ENCODE measurements at regions not wholly inside any gene's neighbourhood (a gene's known extent, or its start where the extent isn't known, plus 50 kb on each side); places are given as distances from the start of the nearest gene placed in this dataset.
"Not testable (repeated sequence)": the region's sequence is repeated elsewhere in the genome, so short reads cannot be mapped to it uniquely, and the experiment has no call there.

DNA sequence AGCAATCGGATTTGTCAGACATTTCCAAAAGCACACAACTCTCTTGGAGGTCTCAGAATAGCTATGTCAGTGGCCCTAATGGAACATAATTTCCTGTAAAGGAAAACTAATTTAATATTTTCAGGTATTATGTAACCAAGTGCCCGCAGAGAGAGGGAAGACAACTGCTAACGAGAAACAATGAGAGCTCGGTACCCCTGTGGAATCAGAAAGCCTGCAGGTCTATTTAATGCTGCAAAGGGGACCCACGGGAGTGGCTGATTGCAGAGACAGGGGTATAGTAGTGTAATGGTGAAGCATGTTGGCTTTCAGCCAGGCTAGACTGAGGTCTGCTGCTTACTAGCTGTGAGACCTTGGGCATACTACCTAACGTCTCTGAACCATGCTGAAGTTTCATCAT lies 508.1 kb upstream of the BRINP1 start:
- no peaks in the 10 kb centered on the region for H3K27me3 ChIP-seq (ENCODE audit: control insufficient read depth, insufficient read depth, low read length)
- no peak for DNase-seq (ENCODE audit: low read depth)
- no peak for FAIRE-seq
- TF ChIP-seq, protein P1, sequence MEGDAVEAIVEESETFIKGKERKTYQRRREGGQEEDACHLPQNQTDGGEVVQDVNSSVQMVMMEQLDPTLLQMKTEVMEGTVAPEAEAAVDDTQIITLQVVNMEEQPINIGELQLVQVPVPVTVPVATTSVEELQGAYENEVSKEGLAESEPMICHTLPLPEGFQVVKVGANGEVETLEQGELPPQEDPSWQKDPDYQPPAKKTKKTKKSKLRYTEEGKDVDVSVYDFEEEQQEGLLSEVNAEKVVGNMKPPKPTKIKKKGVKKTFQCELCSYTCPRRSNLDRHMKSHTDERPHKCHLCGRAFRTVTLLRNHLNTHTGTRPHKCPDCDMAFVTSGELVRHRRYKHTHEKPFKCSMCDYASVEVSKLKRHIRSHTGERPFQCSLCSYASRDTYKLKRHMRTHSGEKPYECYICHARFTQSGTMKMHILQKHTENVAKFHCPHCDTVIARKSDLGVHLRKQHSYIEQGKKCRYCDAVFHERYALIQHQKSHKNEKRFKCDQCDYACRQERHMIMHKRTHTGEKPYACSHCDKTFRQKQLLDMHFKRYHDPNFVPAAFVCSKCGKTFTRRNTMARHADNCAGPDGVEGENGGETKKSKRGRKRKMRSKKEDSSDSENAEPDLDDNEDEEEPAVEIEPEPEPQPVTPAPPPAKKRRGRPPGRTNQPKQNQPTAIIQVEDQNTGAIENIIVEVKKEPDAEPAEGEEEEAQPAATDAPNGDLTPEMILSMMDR (IDR thresholded peaks at IDR 0.05; ENCODE audit: insufficient read depth, low read length, severe bottlenecking): no peak
- H3K36me3 ChIP-seq (ENCODE audit: control insufficient read depth, insufficient read depth, low read length): no peaks in the 10 kb centered on the region
- H3K4me3 ChIP-seq (ENCODE audit: low read depth, low read length): no peak overlapping the region

DNA sequence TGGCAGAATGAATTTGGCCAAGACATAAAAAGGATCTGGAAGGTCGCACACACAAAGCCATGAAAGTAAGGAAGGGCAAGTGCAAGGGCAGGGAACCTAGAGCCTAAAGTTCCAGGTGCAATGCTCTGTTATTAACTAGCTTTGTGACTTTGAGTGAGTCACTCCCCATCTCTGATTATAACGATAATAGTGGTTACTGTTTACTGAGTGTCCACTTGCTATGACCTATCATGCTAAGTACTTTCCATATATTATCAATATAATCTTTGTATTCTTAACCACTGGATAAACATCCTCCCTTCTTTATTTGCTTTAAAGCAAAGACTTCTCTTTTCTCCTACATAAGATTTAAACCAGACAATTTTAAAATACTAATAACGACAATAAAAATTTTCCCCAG lies 504.6 kb upstream of the BRINP1 start:
- Histone ChIP-seq H3K4me3 (ENCODE audit: low read depth, low read length) (no peak overlapping the region), H3K27me3 (ENCODE audit: control insufficient read depth, insufficient read depth, low read length) (no peaks in the 10 kb centered on the region), H3K36me3 (ENCODE audit: control insufficient read depth, insufficient read depth, low read length) (no peaks in the 10 kb centered on the region)
- FAIRE-seq (no peak), DNase-seq (ENCODE audit: low read depth) (no peak)
- TF ChIP-seq, protein P1 (IDR thresholded peaks at IDR 0.05; ENCODE audit: insufficient read depth, low read length, severe bottlenecking): no peak

DNA sequence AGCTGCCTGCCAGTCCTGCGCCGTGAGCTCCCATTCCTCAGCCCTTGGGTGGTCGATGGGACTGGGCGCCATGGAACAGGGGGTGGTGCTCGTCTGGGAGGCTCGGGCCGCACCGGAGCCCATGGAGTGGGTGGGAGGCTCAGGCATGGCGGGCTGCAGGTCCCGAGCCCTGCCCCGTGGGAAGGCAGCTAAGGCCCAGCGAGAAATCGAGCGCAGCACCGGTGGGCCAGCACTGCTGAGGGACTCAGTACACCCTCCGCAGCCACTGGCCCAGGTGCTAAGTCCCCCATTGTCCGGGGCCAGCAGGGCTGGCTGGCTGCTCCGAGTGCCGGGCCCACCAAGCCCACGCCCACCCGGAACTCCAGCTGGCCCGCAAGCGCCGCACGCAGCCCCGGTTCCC lies 501.0 kb upstream of the BRINP1 start:
- H3K36me3 ChIP-seq (ENCODE audit: control insufficient read depth, insufficient read depth, low read length); H3K4me3 ChIP-seq (ENCODE audit: low read depth, low read length); FAIRE-seq; DNase-seq (ENCODE audit: low read depth); H3K27me3 ChIP-seq (ENCODE audit: control insufficient read depth, insufficient read depth, low read length): not testable (repeated sequence)

DNA sequence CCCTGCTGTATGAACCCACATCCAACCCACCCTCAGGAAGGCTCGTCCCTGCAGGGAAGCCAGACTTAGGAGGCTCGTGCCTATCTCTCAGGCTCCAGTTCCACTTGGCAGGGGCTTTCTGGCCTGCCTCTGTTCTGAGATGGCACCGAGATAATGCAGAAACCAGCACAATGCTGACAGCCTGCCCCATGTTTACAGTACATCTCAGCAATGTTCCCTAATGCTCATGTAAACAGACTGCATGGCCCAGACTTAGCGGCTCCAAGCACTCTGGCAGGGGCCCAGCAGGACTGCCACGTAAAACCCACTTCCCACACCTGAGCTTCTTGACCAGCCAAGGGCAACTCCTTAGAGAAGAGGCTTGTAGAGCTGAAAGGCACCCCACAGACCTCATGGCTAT lies 499.5 kb upstream of the BRINP1 start:
- no peak for FAIRE-seq
- TF ChIP-seq, protein P1 (IDR thresholded peaks at IDR 0.05; ENCODE audit: insufficient read depth, low read length, severe bottlenecking): no peak

DNA sequence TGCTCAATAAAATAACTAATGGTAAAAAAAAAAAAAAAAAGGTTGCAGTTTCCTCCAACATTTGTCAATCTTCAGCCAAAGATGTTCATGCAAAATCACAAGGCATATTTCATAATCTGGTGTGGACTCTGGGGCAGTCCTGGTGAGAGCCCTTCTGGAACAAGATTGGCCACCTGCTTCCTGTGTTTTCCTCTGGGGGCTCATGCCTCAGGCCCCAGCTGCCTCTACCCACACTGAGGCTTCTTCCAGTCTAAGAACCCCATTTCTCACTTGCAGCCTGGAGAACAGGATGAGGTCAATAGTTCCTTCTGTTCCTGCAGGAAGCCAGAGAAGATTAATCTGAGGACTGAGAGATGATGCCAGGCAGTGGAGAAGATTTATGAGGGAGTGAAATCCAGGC lies 492.6 kb upstream of the BRINP1 start:
- Histone ChIP-seq H3K4me3 (ENCODE audit: low read depth, low read length) (no peak overlapping the region), H3K27me3 (ENCODE audit: control insufficient read depth, insufficient read depth, low read length) (no peaks in the 10 kb centered on the region), H3K36me3 (ENCODE audit: control insufficient read depth, insufficient read depth, low read length) (no peaks in the 10 kb centered on the region)
- TF ChIP-seq, protein P1 (IDR thresholded peaks at IDR 0.05; ENCODE audit: insufficient read depth, low read length, severe bottlenecking): no peak
- DNase-seq (ENCODE audit: low read depth): no peak
- no peak for FAIRE-seq

More for the DNA sequence above, 499.5 kb upstream of the BRINP1 start:
- H3K36me3 ChIP-seq (ENCODE audit: control insufficient read depth, insufficient read depth, low read length): no peaks in the 10 kb centered on the region
- DNase-seq (ENCODE audit: low read depth): no peak
- H3K27me3 ChIP-seq (ENCODE audit: control insufficient read depth, insufficient read depth, low read length): no peaks in the 10 kb centered on the region
- no peak overlapping the region for H3K4me3 ChIP-seq (ENCODE audit: low read depth, low read length)

DNA sequence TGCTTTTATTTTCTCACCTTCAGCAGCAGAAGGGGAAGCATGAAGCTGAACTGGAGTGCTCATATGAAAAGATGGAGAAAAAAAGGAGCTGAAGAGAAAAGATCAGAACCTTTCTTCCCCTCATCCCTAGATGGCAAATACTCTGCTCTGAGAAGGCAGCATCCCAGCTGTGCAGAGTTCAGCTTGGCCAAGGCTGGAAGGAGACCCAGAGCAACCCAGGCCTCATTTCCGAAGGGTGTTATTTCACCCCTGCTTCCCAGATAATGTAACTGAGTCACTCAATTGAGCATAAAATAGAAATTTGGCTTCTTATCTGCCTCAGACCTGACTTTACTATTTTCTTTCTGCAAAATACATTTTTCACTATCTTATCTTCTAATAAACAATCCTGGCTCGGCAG lies 489.9 kb upstream of the BRINP1 start:
- no peak for DNase-seq (ENCODE audit: low read depth)
- FAIRE-seq: no peak
- TF ChIP-seq, protein P1 (IDR thresholded peaks at IDR 0.05; ENCODE audit: insufficient read depth, low read length, severe bottlenecking): no peak
- Histone ChIP-seq H3K27me3 (ENCODE audit: control insufficient read depth, insufficient read depth, low read length) (no peaks in the 10 kb centered on the region), H3K36me3 (ENCODE audit: control insufficient read depth, insufficient read depth, low read length) (no peaks in the 10 kb centered on the region), H3K4me3 (ENCODE audit: low read depth, low read length) (no peak overlapping the region)

Data from bronchial epithelial cell (primary cell).